ENCODE measurements at regions not wholly inside any gene's neighbourhood (a gene's known extent, or its start where the extent isn't known, plus 50 kb on each side); places are given as distances from the start of the nearest gene placed in this dataset.

DNA sequence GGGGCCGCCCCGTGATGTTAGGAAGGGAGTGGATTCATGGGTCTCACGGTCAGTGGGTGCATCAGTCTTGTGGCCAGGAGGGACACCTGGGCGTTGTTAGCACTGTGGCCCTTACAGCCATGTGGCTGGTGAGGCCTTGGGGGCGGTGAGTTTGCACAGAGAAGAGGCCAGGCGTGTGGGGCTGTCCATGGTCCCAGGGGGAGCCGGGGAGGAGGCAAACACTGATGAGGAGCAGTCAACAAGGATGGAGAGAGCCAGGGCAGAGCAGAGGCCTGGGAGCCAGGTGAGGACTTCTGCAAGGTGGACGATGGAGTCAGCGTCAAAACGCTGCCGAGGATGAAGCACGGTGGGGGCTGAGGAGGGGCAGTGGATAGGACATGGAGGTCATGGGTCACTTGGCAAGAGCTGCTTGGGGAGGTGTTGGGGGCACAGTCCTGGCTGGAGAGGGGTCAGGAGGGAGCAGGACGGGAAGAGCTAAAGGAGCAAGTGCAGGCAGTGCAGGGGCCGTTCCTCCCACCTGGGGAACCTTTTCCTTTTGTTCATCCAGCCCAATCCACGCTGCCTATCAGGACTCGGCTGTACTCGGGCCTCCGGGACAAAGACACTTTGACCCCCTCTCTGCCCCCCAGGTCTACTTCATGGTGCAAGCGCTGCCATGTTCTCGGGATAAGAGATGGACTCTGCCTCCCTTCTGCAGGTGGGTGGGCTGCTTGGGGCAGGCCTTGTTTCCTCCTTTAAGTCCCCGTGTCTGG lies 801.1 kb downstream of the TBC1D22A start:
- DNase-seq, result no peak
- Mint-ChIP-seq H3K4me3 (no peak overlapping the region), H3K9me3 (peaks cover 0 to 7% of the 10 kb centered on the region in 2 donors), H3K27ac (peak overlapping the region in 1 of 2 donors; percentile 54), H3K4me1 (no peaks in the 10 kb centered on the region), H3K27me3 (peaks cover 30% of the 10 kb centered on the region)
- ATAC-seq, result no peak

DNA sequence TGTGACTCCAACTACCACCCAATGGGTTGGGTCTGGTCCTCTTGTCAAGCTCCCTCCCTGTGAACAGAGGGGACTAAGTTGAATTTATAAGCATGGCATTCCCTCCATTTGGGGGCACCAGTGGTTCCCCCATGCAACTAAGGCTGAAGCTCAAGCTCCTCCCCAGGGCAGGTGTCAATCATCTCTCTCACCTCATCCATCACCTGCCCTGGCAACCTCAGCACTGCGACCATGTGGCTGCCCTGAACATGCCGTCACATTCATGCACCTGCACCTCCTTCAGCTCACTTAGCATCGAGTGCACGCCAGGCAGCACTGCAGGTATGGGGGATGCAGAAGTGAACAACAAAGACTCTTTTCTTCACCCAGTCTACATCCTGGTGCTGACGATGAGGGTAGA lies 799.3 kb downstream of the TBC1D22A start:
- DNase-seq, result no peak

DNA sequence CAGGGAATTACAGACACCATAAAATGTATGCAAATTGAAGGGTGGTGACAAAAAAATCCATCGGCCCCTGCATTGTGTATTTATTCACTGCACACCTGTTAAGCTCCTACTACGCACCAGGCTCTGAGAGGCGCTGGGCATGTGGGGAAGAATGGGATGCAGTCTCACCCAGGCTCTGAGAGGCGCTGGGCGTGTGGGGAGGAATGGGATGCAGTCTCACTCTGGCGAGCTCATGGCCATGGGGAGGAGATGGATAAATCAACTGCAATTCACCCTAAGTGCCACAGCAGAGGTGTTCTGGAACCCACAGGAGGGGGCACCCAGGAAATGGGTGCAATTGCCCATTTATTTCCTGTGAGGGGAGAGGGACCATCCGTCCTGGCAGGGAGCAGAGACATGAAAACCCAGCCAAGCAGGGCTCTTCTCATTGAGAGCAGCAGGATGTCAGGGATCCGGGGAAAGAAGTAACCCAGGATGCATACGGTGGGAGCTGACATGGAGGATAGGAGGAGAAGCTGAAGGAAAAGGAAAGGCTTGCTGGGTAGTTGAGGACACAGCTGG lies 798.7 kb downstream of the TBC1D22A start:
- Mint-ChIP-seq H3K27me3 (peaks cover 36% of the 10 kb centered on the region), H3K4me1 (no peaks in the 10 kb centered on the region), H3K4me3 (no peak overlapping the region), H3K27ac (no peak overlapping the region), H3K9me3 (peaks cover 0 to 17% of the 10 kb centered on the region in 2 donors)
- ATAC-seq (no peak), DNase-seq (no peak)

More for the DNA sequence above, 799.3 kb downstream of the TBC1D22A start:
- Mint-ChIP-seq H3K4me1 (no peaks in the 10 kb centered on the region), H3K27ac (no peak overlapping the region), H3K4me3 (no peak overlapping the region), H3K27me3 (peaks cover 36% of the 10 kb centered on the region), H3K9me3 (peaks cover 0 to 16% of the 10 kb centered on the region in 2 donors)
- no peak for ATAC-seq

DNA sequence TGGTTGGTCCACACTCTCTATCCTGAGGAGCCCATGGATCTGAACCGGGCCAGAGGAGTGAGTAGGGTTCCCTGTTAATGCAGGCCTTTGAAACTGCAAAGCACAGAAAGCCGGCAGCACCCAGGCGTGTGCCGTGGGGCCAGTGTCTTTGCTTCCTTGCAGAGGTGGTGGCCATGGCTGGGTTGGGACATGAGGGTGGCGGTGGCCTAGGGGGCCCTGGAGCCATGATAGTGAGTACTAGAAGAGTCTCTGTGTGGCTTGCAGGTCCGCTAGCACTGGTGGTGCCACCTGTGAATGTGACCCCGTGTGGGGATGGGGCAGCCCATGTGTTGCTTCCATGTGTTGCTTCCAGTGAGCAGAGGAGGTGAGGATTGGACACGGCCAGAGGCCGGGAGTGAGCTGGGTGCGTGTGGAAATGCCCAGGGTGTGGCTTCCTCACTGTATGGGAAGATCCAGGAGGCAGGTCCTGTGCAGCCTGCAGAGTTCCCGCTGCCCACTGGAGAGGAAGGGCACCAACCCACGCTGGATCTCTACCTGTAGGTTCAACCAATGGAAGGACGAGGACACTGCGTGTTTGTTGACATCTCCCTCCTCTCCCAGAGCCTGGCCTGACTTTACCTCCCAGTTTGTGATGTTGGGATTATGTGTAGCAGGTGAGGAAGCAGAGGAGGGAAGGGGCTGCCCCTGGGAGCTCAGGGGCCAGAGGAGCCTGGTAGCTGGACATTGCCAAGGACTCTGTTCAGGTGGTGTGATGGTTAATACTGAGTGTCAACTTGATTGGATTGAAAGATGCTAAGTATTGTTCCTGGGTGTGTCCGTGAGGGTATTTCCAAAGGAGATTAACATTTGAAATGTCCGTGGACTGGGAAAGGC lies 796.6 kb downstream of the TBC1D22A start:
- no peak for ATAC-seq
- peaks cover 0 to 17% of the 10 kb centered on the region in 2 donors for H3K9me3 Mint-ChIP-seq
- H3K27ac Mint-ChIP-seq, result no peak overlapping the region
- peaks cover 27% of the 10 kb centered on the region for H3K27me3 Mint-ChIP-seq
- no peaks in the 10 kb centered on the region for H3K4me1 Mint-ChIP-seq
- no peak for DNase-seq
- no peak overlapping the region for H3K4me3 Mint-ChIP-seq

DNA sequence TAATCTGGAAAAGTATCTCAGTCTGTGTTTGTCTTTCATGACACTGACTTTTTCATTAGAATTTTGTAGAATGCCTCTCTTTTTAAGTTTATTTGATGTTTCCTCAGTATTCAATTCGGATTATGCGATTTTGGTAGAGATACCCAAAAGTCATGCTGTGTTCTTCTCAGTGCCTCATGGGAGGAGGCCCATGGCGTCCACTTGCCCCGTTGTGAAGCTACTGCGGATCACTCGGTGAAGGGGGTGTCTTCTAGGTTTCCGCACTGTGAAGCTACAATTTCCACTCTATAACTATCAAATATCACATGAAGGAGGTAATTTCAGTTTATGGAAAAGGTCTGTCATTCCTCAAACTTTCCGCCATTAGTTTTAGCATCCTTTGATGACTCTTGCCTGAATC lies 794.0 kb downstream of the TBC1D22A start:
- ATAC-seq (no peak), DNase-seq (no peak)
- Mint-ChIP-seq H3K9me3 (peaks cover 0 to 10% of the 10 kb centered on the region in 2 donors), H3K27me3 (peaks cover 13% of the 10 kb centered on the region), H3K4me3 (no peak overlapping the region), H3K27ac (no peak overlapping the region), H3K4me1 (no peaks in the 10 kb centered on the region)

DNA sequence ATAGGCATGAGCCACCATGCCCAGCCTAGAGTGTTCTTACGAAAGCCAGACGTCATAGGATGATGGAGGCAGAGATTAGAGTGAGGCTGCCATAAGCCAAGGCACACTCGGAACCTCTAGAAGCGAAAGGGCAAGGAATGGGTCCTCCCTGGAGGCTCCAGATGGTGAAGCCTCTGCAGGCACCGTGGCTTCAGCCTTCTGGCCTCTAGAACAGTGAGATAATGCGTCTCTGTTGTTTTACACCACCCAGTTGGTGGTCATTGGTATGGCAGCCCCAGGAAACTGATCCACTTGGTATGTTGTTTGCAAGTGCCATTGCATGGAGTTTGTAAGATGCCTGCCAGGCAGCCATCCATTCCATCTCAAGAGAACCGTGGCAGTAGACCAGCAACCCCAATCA lies 791.0 kb downstream of the TBC1D22A start:
- H3K4me1 Mint-ChIP-seq, result no peaks in the 10 kb centered on the region
- H3K9me3 Mint-ChIP-seq, result peaks cover 0 to 10% of the 10 kb centered on the region in 2 donors
- ATAC-seq (no peak), DNase-seq (no peak)
- no peak overlapping the region for H3K27ac Mint-ChIP-seq
- peaks cover 16% of the 10 kb centered on the region for H3K27me3 Mint-ChIP-seq
- no peak overlapping the region for H3K4me3 Mint-ChIP-seq

DNA sequence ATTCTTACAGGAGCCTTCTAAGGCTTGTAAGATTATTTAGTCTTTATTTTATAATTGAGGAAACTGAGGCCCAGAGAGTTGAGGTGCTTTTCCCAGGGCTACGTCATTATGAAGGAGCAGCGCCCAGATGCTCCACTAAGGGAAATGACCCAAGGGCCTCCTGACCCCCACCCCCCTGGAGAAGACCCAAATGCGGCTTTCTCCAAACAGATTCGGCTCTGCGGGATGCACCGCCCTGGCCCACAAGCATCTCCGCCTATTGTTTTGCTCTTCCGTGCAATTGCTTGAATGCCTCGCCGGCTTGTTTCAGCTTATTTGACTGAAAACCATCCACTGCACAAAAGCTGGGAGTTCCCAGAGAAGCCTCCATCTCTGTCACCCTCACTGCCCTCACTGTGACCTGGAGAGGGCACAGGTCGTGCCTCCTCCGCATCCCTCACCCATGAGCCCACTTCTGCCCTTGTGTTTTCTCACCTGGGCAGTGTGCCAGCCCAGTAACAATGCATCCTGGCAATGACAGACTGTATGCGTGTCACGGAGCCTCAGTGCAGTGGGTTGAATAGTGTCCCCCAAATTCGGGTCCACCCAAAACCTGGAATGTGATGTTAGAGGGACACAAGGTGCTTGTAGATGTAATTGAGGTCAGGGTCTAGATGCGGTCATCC lies 790.2 kb downstream of the TBC1D22A start:
- no peaks in the 10 kb centered on the region for H3K4me1 Mint-ChIP-seq
- peaks cover 0 to 10% of the 10 kb centered on the region in 2 donors for H3K9me3 Mint-ChIP-seq
- ATAC-seq, result no peak
- no peak overlapping the region for H3K4me3 Mint-ChIP-seq
- H3K27ac Mint-ChIP-seq, result no peak overlapping the region
- DNase-seq, result no peak
- peaks cover 11% of the 10 kb centered on the region for H3K27me3 Mint-ChIP-seq

DNA sequence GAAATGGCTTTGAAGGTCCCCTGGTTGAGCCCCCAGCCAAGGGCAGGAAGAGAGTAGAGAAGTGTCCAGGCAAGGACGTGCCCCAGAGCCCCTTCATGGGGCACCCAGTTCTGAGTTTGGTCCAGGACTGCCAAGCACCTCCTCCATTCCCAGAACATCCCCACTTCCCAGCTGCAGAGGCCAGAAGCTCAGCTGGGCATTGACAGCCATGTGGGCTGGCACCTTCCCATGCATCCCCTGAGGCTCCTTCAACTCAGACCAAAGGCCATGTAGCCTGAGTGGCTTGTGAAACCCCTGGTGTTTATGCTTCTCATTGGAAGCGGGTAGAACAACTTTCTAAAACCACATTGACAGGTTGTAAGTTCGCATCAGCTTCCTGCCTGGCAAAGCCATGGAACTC lies 789.6 kb downstream of the TBC1D22A start:
- ATAC-seq, result no peak
- no peak for DNase-seq
- H3K27ac Mint-ChIP-seq, result no peak overlapping the region
- H3K4me1 Mint-ChIP-seq, result no peaks in the 10 kb centered on the region
- peaks cover 11% of the 10 kb centered on the region for H3K27me3 Mint-ChIP-seq
- H3K4me3 Mint-ChIP-seq, result no peak overlapping the region
- peaks cover 0 to 3% of the 10 kb centered on the region in 2 donors for H3K9me3 Mint-ChIP-seq

DNA sequence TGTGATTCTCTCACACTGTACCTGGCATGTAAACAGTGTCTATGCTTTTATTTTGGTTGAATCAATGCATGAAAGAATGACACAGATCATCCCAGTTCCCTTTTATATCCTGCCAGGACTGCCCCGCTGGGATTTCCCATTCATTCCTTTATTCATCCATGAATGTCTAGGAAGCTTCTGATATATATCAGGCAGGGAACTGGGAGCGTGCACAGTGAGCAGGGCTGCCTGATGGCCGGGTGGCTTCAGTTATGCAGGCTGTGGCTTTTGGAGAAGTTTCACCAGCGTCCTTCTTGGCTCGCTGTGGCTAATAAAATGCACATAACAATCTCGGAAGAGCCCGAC lies 789.0 kb downstream of the TBC1D22A start:
- DNase-seq (no peak), ATAC-seq (no peak)
- Mint-ChIP-seq H3K9me3 (no peaks in the 10 kb centered on the region), H3K27me3 (peaks cover 11% of the 10 kb centered on the region), H3K4me3 (no peak overlapping the region), H3K27ac (peak overlapping the region in 1 of 2 donors; percentile 46), H3K4me1 (no peaks in the 10 kb centered on the region)

DNA sequence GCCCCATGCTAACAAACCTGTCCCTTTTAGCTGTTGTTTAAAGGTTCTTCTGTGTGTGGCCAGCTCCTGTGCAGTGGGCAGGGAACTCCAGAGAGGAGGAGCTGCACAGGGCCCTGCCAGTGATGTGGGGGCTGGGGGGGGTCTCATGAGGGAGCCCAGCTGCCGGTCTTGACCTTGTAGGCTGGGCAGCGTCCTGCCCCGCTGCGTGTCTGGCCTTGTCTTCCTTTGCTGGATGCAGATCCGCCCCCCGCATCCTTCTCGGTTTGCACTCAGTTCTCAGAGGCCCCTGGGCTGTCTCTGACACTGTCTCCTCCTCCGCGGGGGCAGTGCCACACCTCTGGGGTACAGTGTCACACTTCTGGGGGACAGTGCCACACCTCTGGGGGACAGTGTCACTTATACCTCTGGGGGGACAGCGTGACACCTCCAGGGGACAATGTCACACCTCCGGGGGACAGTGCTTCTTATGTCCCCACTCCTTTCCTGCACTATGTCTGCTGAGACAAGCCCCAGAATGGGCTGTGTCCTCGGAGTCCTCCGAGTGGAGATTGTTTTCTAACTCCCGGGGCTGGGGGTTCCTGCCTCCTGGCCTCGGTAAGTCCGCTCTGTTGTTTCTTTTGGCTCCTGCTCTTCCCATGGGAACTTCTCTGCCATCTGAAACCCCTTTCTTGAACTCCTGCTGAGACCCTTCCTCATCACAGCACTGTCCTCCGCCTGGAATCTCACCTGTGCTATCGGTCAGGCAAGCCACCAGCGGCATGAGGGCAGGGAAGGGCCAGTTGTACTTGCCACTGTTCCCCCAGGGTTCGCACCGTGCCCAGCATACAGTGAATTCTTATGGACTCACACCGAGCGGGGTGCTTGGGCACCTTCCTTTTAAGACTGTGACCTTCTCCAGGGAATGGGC lies 788.3 kb downstream of the TBC1D22A start:
- Mint-ChIP-seq H3K4me3 (no peak overlapping the region), H3K27ac (peak overlapping the region in 1 of 2 donors; percentile 56), H3K4me1 (no peaks in the 10 kb centered on the region), H3K9me3 (no peaks in the 10 kb centered on the region), H3K27me3 (peaks cover 11% of the 10 kb centered on the region)
- ATAC-seq (no peak), DNase-seq (no peak)

DNA sequence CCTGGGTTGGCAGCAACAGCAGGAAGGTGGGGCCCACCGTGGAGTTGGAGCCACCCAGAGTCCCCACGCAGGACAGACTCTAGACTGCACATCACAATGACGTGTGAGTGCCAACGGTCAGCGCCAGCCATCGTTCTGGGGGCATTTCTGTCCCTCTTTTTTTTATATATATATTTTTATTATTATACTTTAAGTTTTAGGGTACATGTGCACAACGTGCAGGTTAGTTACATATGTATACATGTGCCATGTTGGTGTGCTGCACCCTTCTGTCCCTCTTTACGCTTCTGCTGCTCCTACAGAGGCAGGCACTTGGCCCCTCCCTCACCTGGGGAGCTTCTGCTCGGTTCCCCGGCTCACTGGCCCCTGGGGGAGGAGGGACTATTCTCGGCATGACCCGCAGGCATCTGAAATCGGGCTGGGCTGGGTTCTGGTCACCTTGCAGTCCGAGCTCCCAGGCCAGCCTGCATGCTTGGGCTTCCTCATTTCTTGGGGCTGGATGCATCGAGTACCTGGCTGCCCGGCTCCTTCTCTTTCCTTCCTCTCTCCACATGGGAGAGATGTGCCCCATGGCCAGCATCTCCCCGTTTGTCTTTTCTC lies 787.4 kb downstream of the TBC1D22A start:
- DNase-seq, result no peak
- Mint-ChIP-seq H3K4me1 (no peaks in the 10 kb centered on the region), H3K9me3 (no peaks in the 10 kb centered on the region), H3K27me3 (peaks cover 11% of the 10 kb centered on the region), H3K27ac (peak overlapping the region in 1 of 2 donors; percentile 71), H3K4me3 (no peak overlapping the region)
- no peak for ATAC-seq

DNA sequence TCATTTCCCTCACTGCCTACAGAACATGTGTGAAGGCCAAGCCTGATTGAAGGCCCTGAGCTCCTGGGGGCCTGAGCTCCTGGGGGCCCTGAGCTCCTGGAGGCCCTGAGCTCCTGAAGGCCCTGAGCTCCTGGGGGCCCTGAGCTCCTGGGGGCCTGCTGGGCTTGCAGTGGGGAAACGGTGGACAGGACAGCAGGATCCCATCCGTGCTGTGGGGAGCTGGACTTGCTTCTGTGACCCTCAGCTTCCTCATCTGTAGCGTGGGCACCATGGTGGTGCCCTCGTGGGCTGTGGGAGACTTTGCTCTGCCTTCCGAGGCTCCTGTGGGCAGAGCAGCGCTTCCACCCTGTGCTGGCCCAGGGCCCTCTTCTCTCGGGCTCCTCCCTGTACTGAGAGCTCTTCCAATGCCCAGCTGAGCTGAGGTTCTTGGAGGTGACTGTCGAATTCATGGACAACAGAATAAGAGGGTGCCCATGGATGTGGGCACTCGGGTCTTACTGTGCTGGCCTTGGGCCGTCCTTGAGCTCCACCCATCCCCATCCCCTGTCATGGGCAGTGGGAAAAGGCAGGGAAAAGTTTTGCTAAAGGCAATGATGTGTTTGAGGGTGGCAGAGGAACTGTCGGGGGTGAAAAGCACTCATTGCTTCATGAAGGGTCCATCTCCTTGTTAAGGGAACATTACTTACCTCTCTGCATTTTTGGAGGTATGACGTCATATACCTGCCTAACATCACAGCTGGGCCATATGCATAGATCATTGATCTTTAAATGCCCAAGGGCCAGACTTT lies 786.7 kb downstream of the TBC1D22A start:
- Mint-ChIP-seq H3K27ac (peak overlapping the region in 1 of 2 donors; percentile 15), H3K4me1 (no peaks in the 10 kb centered on the region), H3K9me3 (peaks cover 0 to 7% of the 10 kb centered on the region in 2 donors), H3K4me3 (no peak overlapping the region), H3K27me3 (peaks cover 11% of the 10 kb centered on the region)
- DNase-seq, result no peak
- ATAC-seq, result no peak

DNA sequence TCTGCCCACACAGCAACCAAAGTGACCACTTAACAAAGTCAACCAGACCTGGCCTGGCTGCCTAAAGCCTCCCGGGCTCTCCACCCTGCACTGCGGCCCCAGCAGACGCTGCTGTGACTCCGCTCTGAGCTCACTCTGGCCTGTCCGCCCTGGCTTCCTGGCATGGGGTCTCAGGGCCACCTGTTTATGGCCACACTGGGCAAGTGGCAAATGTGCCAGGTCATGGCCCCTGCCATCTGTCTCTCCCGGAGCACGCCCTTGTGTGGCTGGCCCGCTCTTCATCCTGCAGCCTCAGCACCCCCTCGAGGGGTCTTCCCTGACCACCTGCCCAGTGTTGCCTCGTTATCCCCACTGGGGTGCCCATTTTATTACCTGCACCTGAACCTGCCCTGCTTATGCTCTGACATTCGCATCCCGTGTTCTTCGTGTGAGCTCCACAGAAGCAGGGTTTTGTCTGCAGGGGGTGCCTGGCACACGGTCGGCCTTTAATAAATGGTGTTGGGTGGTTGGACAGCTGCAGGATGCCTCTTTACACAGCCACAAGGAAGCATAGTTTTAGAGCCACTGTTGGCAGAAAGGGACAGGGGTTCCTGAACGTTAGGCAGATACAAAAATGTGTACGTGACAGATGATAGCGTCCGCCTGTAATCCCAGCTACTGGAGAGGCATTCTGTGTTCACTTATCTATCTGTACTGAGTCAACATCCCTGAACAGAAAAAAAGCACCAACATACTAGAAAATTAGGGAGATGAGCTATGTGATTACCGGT lies 785.6 kb downstream of the TBC1D22A start:
- H3K9me3 Mint-ChIP-seq, result peaks cover 0 to 7% of the 10 kb centered on the region in 2 donors
- no peak overlapping the region for H3K27ac Mint-ChIP-seq
- H3K27me3 Mint-ChIP-seq, result peaks cover 11% of the 10 kb centered on the region
- H3K4me3 Mint-ChIP-seq, result no peak overlapping the region
- DNase-seq, result no peak
- no peaks in the 10 kb centered on the region for H3K4me1 Mint-ChIP-seq
- no peak for ATAC-seq

Data from stimulated activated naive CD8-positive, alpha-beta T cell treated with anti-CD3 and anti-CD28 coated beads, Interleukin-15, amount 100 ng/mL, for 72 hours (primary cell).